Sigmoid colon (tissue), 4 donors: ENCODE measurements at regions not wholly inside any gene's neighbourhood (a gene's known extent, or its start where the extent isn't known, plus 50 kb on each side); places are given as distances from the start of the nearest gene placed in this dataset.

Experiments
- CTCF ChIP-seq, 4 experiments: fragments of 450-650 bp in 3 of 4; fragments of 200-600 bp in 1 of 4; IDR thresholded peaks; one replicate each; pipeline ENCODE4 v1.5.1; 2016 to 2019; ENCODE audit warnings: antibody characterized with exemption in 4 of 4, mild to moderate bottlenecking in 3 of 4, moderate library complexity in 2 of 4
- EP300 ChIP-seq, 4 donors: sonication (generic); formaldehyde crosslinking; IDR thresholded peaks; one replicate each; pipeline ENCODE4 v1.6.1; 2017; ENCODE audit warnings: antibody characterized with exemption in 4 of 4
- POLR2A ChIP-seq, 2 donors: fragments of 450-650 bp; IDR thresholded peaks; one replicate each; pipeline ENCODE4 v1.6.1; 2016; ENCODE audit warnings: antibody characterized with exemption in 2 of 2, mild to moderate bottlenecking in 2 of 2, moderate library complexity in 2 of 2
- POLR2AphosphoS5 ChIP-seq, 4 donors: sonication (generic); formaldehyde crosslinking; IDR thresholded peaks; one replicate each; pipeline ENCODE4 v1.6.1; 2017; ENCODE audit warnings: antibody characterized with exemption in 4 of 4

- no peak for TF ChIP-seq CTCF (IDR thresholded peaks at IDR 0.05)
- TF ChIP-seq POLR2A (IDR thresholded peaks at IDR 0.05), result no peak
- no peak for TF ChIP-seq POLR2AphosphoS5 (IDR thresholded peaks at IDR 0.05)
- TF ChIP-seq EP300 (IDR thresholded peaks at IDR 0.05), result no peak
These were observed 858.8 kb upstream of the DDX18 start for GRCh38 chr2:116955646-116956045.
